H1 (cell line): ENCODE measurements at regions not wholly inside any gene's neighbourhood (a gene's known extent, or its start where the extent isn't known, plus 50 kb on each side); places are given as distances from the start of the nearest gene placed in this dataset.

Experiments used
- CEBPB ChIP-seq: IDR thresholded peaks from 2 replicates; pipeline ENCODE4 v1.6.1; 2012; ENCODE audit warnings: low read depth, low read length
- CHD1 ChIP-seq: IDR thresholded peaks from 2 replicates; pipeline ENCODE4 v1.6.1; 2012; ENCODE audit warnings: low read depth, low read length, improper control_type of control experiment
- CHD7 ChIP-seq: fragments of 300-600 bp; sonication (generic); IDR thresholded peaks from 2 replicates; pipeline ENCODE4 v1.7.1; 2012; ENCODE audit warnings: low read length, moderate library complexity, mild to moderate bottlenecking, inconsistent platforms; ENCODE audit not compliant: insufficient replicate concordance
- E2F6 ChIP-seq: IDR thresholded peaks from 2 replicates; pipeline ENCODE4 v1.6.1; 2012; ENCODE audit warnings: inconsistent platforms
- EGR1 ChIP-seq: IDR thresholded peaks from 2 replicates; pipeline ENCODE4 v1.6.1; 2011; ENCODE audit warnings: low read depth, low read length, borderline replicate concordance
- HDAC2 ChIP-seq, 2 experiments: fragments of 300-600 bp in 1 of 2; sonication (generic) in 1 of 2; IDR thresholded peaks; 2 replicates each; pipeline ENCODE4 v1.6.1; 2011 to 2012; ENCODE audit warnings: low read depth in 2 of 2, low read length in 2 of 2, mild to moderate bottlenecking in 2 of 2, moderate library complexity in 2 of 2, borderline replicate concordance in 1 of 2, inconsistent platforms in 1 of 2
- RAD21 ChIP-seq, 2 experiments: IDR thresholded peaks in 1 of 2; conservative IDR thresholded peaks in 1 of 2; 2 replicates each; pipeline ENCODE4 v1.6.1; 2011; ENCODE audit warnings: low read depth in 2 of 2, low read length in 2 of 2, improper control_type of control experiment in 1 of 2, inconsistent platforms in 1 of 2, mild to moderate bottlenecking in 1 of 2, moderate library complexity in 1 of 2

GRCh38 chr1:109814993-109815786 is 51.5 kb upstream of the EPS8L3 start (continued):
- TF ChIP-seq CHD7 (no peak), HDAC2 (IDR thresholded peaks at IDR 0.05; ENCODE audit: borderline replicate concordance in 1 of 2, low read depth in 2 of 2, low read length in 2 of 2) (no peak), EGR1 (no peak), CHD1 (no peak), RAD21 (IDR thresholded peaks at IDR 0.05 in 1 of 2, conservative IDR thresholded peaks at IDR 0.05 in 1 of 2; ENCODE audit: low read depth in 2 of 2, low read length in 2 of 2) (no peak), CEBPB (no peak), E2F6 (no peak)
